ENCODE measurements at regions not wholly inside any gene's neighbourhood (a gene's known extent, or its start where the extent isn't known, plus 50 kb on each side); places are given as distances from the start of the nearest gene placed in this dataset.
"Not testable (repeated sequence)": the region's sequence is repeated elsewhere in the genome, so short reads cannot be mapped to it uniquely, and the experiment has no call there.

DNA sequence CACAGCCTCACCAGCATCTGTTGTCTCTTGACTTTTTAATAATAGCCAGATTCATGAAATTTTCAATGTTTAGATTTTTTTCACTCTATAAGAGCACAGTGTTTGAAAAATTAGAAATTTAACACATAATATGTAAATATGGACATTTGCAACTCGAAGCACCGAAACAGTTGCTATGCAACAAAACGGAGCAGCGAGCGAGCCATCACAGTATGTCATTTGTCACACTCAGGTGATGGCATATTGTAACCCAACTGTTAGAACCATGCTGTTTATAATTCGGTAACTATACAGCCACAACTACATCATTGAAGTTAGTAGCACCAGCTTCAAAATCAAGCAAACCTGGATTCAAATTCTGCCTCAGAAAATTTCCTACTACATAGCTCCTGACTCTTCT is 410.8 kb downstream of the NPIPA8 start:
- H3K27me3 ChIP-seq (ENCODE audit: control insufficient read depth, insufficient read depth, low read length): no peaks in the 10 kb centered on the region
- H3K36me3 ChIP-seq (ENCODE audit: control insufficient read depth, insufficient read depth, low read length): no peaks in the 10 kb centered on the region
- no peak for DNase-seq (ENCODE audit: low read depth)
- H3K4me3 ChIP-seq (ENCODE audit: low read depth, low read length): no peak overlapping the region
- TF ChIP-seq, protein P1, sequence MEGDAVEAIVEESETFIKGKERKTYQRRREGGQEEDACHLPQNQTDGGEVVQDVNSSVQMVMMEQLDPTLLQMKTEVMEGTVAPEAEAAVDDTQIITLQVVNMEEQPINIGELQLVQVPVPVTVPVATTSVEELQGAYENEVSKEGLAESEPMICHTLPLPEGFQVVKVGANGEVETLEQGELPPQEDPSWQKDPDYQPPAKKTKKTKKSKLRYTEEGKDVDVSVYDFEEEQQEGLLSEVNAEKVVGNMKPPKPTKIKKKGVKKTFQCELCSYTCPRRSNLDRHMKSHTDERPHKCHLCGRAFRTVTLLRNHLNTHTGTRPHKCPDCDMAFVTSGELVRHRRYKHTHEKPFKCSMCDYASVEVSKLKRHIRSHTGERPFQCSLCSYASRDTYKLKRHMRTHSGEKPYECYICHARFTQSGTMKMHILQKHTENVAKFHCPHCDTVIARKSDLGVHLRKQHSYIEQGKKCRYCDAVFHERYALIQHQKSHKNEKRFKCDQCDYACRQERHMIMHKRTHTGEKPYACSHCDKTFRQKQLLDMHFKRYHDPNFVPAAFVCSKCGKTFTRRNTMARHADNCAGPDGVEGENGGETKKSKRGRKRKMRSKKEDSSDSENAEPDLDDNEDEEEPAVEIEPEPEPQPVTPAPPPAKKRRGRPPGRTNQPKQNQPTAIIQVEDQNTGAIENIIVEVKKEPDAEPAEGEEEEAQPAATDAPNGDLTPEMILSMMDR (IDR thresholded peaks at IDR 0.05; ENCODE audit: insufficient read depth, low read length, poor library complexity, severe bottlenecking): no peak

DNA sequence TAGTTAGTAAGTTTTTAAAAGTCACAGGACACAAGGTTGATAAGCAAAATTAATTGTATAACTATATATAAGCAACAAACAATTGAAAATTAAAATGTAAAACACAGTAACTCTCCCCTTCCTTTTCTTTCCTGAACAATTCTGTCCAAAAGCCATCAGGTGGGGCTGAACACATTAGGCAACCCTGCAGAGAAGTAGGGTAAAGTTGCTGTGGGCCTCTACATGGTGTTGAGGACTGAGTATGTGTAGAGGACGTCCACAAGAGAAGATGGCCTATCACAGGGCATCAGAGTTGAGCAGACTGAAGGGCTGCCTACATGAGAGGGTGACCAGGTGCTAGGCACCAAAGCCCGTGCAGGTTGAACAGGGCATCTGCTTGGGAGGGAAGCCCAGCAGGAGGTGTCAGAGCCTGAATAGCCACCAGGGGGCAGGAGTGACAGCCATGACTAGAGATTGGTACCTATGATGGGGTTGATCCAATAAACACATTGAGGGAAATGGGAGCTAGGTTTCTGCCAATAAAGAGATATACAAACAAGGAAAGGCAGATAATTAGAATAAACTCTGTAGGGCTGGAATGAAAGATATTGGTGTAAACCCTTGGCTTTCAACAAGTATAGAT is 415.1 kb downstream of the NPIPA8 start:
- DNase-seq (ENCODE audit: low read depth): no peak
- H3K36me3 ChIP-seq (ENCODE audit: control insufficient read depth, insufficient read depth, low read length): no peaks in the 10 kb centered on the region
- no peaks in the 10 kb centered on the region for H3K27me3 ChIP-seq (ENCODE audit: control insufficient read depth, insufficient read depth, low read length)
- TF ChIP-seq, protein P1 (IDR thresholded peaks at IDR 0.05; ENCODE audit: insufficient read depth, low read length, poor library complexity, severe bottlenecking): peak; percentile 31
- H3K4me3 ChIP-seq (ENCODE audit: low read depth, low read length): no peak overlapping the region

DNA sequence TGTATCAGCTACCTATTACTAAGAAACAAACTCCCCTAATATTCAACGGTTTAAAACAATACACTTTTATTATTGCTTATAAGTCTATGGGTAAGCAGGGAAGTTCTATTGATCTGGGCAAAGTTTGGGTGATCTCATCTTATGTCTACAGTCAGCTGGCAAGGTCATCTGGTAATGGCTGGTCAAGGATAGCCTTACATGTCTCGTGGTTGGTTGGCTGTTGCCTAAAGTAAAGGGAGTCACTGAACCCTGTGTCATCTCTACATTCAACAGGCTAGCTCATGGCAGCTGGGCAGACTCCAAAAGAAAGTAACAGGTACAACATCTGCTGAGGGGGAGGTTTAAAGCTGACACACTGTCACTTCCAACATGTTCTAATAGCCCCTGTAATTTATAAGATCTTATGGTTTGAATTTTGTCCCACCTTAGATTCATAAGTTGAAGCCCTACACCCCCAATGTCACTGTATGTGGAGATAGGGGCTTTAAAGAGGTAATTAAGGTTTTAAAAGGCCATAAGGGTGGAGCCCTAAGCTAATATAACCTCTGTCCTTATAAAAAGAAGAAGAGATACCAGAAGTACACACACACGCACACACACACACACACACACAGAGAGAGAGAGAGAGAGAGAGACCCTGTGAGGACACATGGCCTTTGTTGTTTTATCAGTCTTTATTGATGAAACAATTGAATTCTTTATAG is 419.1 kb downstream of the NPIPA8 start:
- no peak for DNase-seq (ENCODE audit: low read depth)
- H3K27me3 ChIP-seq (ENCODE audit: control insufficient read depth, insufficient read depth, low read length): no peaks in the 10 kb centered on the region
- H3K4me3 ChIP-seq (ENCODE audit: low read depth, low read length): no peak overlapping the region
- TF ChIP-seq, protein P1 (IDR thresholded peaks at IDR 0.05; ENCODE audit: insufficient read depth, low read length, poor library complexity, severe bottlenecking): no peak
- no peaks in the 10 kb centered on the region for H3K36me3 ChIP-seq (ENCODE audit: control insufficient read depth, insufficient read depth, low read length)

DNA sequence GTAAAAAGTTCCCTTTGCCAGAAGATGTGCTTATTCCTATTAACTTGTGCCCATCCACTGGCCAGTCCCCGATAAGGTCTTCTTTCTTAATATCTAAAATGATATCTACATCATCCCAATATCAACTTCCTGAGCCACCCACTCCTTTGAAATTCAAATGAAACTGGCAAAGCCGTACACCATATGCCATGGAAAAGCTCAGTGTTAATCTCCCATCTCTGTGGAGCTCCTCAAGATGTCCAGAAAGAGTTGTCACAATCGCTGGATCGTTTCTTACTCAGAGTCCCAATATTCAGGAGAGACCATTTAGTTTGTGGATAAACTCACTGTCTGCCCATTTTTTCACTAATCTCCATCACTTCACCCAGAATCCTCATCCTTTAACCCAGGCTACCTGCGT is 420.7 kb downstream of the NPIPA8 start:
- DNase-seq (ENCODE audit: low read depth): no peak
- TF ChIP-seq, protein P1 (IDR thresholded peaks at IDR 0.05; ENCODE audit: insufficient read depth, low read length, poor library complexity, severe bottlenecking): no peak
- Histone ChIP-seq H3K27me3 (ENCODE audit: control insufficient read depth, insufficient read depth, low read length) (no peaks in the 10 kb centered on the region), H3K4me3 (ENCODE audit: low read depth, low read length) (no peak overlapping the region), H3K36me3 (ENCODE audit: control insufficient read depth, insufficient read depth, low read length) (no peaks in the 10 kb centered on the region)

DNA sequence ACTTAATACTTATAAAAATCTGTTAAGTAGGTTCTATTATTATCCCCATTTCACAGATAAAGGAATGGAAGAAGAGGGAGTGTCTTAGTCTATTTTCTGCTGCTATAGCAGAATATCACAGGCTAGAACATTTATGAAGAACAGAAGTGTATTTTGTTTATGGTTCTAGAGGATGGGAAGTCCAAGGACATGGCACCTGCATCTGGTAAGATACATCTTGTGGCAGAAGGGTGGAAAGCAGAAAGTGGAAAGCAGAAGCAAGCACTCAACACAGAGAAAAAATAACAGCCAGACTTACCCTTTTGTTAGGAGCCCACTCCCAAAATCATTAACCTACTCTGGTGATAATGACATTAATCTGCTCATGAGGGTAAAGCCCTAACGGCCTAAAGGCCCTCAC is 422.4 kb downstream of the NPIPA8 start:
- H3K36me3 ChIP-seq (ENCODE audit: control insufficient read depth, insufficient read depth, low read length): no peaks in the 10 kb centered on the region
- TF ChIP-seq, protein P1 (IDR thresholded peaks at IDR 0.05; ENCODE audit: insufficient read depth, low read length, poor library complexity, severe bottlenecking): no peak
- H3K4me3 ChIP-seq (ENCODE audit: low read depth, low read length): no peak overlapping the region
- no peak for DNase-seq (ENCODE audit: low read depth)
- no peaks in the 10 kb centered on the region for H3K27me3 ChIP-seq (ENCODE audit: control insufficient read depth, insufficient read depth, low read length)

DNA sequence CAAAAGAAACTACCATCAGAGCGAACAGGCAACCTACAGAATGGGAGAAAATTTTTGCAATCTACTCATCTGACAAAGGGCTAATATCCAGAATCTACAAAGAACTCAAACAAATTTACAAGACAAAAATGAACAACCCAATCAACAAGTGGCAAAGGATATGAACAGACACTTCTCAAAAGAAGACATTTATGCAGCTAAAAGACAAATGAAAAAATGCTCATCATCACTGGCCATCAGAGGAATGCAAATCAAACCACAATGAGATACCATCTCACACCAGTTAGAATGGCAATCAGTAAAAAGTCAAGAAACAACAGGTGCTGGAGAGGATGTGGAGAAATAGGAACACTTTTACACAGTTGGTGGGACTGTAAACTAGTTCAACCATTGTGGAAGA is 425.0 kb downstream of the NPIPA8 start:
- not testable (repeated sequence) for H3K36me3 ChIP-seq (ENCODE audit: control insufficient read depth, insufficient read depth, low read length)

GRCh38 chr16:17906626-17907025 is 429.9 kb downstream of the NPIPA8 start:
- DNase-seq (ENCODE audit: low read depth); H3K27me3 ChIP-seq (ENCODE audit: control insufficient read depth, insufficient read depth, low read length); H3K4me3 ChIP-seq (ENCODE audit: low read depth, low read length); H3K36me3 ChIP-seq (ENCODE audit: control insufficient read depth, insufficient read depth, low read length): not testable (repeated sequence)

More for the DNA sequence above, 425.0 kb downstream of the NPIPA8 start:
- H3K4me3 ChIP-seq (ENCODE audit: low read depth, low read length); H3K27me3 ChIP-seq (ENCODE audit: control insufficient read depth, insufficient read depth, low read length); DNase-seq (ENCODE audit: low read depth): not testable (repeated sequence)
